CD14-positive monocyte (primary cell): ENCODE measurements at regions not wholly inside any gene's neighbourhood (a gene's known extent, or its start where the extent isn't known, plus 50 kb on each side); places are given as distances from the start of the nearest gene placed in this dataset.

ENCODE experiments used
- DNase-seq, 3 donors: peaks; one replicate each; pipeline ENCODE4 v3.0.0-alpha.2; 2011 to 2022
- H2AFZ ChIP-seq: 2 replicates; pipeline ENCODE4 v1.6.0; 2012; ENCODE audit warnings: mild to moderate bottlenecking, low read depth, low read length, inconsistent platforms; ENCODE audit not compliant: insufficient read depth, poor library complexity, severe bottlenecking
- H3K27ac ChIP-seq, 2 donors: 1 replicate in 1 of 2; 2 replicates in 1 of 2; pipeline ENCODE4 v1.5.1; 2012 to 2013; ENCODE audit warnings: low read length in 2 of 2, control low read depth in 1 of 2, inconsistent platforms in 1 of 2, low read depth in 1 of 2, mild to moderate bottlenecking in 1 of 2
- H3K27me3 ChIP-seq, 2 donors: one replicate each; pipeline versions ENCODE4 v1.6.0 to v1.6.1; 2011 to 2013; ENCODE audit warnings: low read length in 2 of 2; ENCODE audit not compliant: control insufficient read depth in 2 of 2, insufficient read depth in 2 of 2
- H3K36me3 ChIP-seq, 2 donors: replicated peaks in 1 of 2; 1 replicate in 1 of 2; 2 replicates in 1 of 2; pipeline versions ENCODE4 v1.5.1 to v1.6.1; 2012 to 2013; ENCODE audit warnings: low read length in 2 of 2, control low read depth in 1 of 2, inconsistent platforms in 1 of 2, mild to moderate bottlenecking in 1 of 2; ENCODE audit not compliant: insufficient read depth in 2 of 2, control insufficient read depth in 1 of 2
- H3K4me1 ChIP-seq, 2 donors: 1 replicate in 1 of 2; 2 replicates in 1 of 2; pipeline versions ENCODE4 v1.5.1 to v1.6.1; 2012 to 2013; ENCODE audit warnings: low read length in 2 of 2, control low read depth in 1 of 2, inconsistent platforms in 1 of 2, mild to moderate bottlenecking in 1 of 2, moderate library complexity in 1 of 2; ENCODE audit not compliant: insufficient read depth in 2 of 2, control insufficient read depth in 1 of 2
- H3K4me2 ChIP-seq: replicated peaks from 2 replicates; pipeline ENCODE3; 2012; ENCODE audit warnings: low read length, moderate library complexity, mild to moderate bottlenecking; ENCODE audit not compliant: poor library complexity, severe bottlenecking; ENCODE audit errors: extremely low read depth
- H3K4me3 ChIP-seq, 3 experiments: fragments of 200-600 bp in 1 of 3; sonication (generic) in 1 of 3; replicated peaks in 1 of 3; 1 replicate in 2 of 3; 2 replicates in 1 of 3; pipeline ENCODE4 v1.5.1; 2011 to 2013; ENCODE audit warnings: low read length in 3 of 3, mild to moderate bottlenecking in 3 of 3, control low read depth in 2 of 3, low read depth in 2 of 3, inconsistent platforms in 1 of 3, moderate library complexity in 1 of 3
- H3K79me2 ChIP-seq: 2 replicates; pipeline ENCODE4 v1.6.0; 2012; ENCODE audit warnings: mild to moderate bottlenecking, control low read depth, inconsistent platforms, low read length, moderate library complexity; ENCODE audit not compliant: insufficient read depth
- H3K9ac ChIP-seq: 2 replicates; pipeline ENCODE4 v1.6.0; 2017; ENCODE audit warnings: low read length, mild to moderate bottlenecking; ENCODE audit not compliant: insufficient read depth, poor library complexity, severe bottlenecking
- H3K9me3 ChIP-seq, 2 donors: replicated peaks in 1 of 2; 1 replicate in 1 of 2; 2 replicates in 1 of 2; pipeline versions ENCODE4 v1.5.1 to v1.6.1; 2012 to 2013; ENCODE audit warnings: low read length in 2 of 2, control low read depth in 1 of 2; ENCODE audit not compliant: control insufficient read depth in 1 of 2, insufficient read depth in 1 of 2
- H4K20me1 ChIP-seq: 2 replicates; pipeline ENCODE4 v1.6.0; 2012; ENCODE audit warnings: mild to moderate bottlenecking, low read length, control low read depth, moderate library complexity; ENCODE audit not compliant: insufficient read depth
- H3K27ac Mint-ChIP-seq, 7 donors: one replicate each; pipeline ENCODE4 v1.8.0; 2020; ENCODE audit warnings: mild to moderate bottlenecking in 7 of 7, mixed read lengths in 7 of 7, moderate library complexity in 6 of 7, inconsistent platforms in 2 of 7
- H3K27me3 Mint-ChIP-seq, 3 donors: one replicate each; pipeline ENCODE4 v1.8.0; 2021 to 2022; ENCODE audit warnings: low read depth in 3 of 3, mild to moderate bottlenecking in 3 of 3, mixed read lengths in 3 of 3, moderate library complexity in 3 of 3, inconsistent platforms in 1 of 3
- H3K36me3 Mint-ChIP-seq, 2 donors: one replicate each; pipeline ENCODE4 v1.8.0; 2020; ENCODE audit warnings: mixed read lengths in 2 of 2, inconsistent platforms in 1 of 2, mild to moderate bottlenecking in 1 of 2
- H3K4me1 Mint-ChIP-seq: one replicate; pipeline ENCODE4 v1.8.0; 2020; ENCODE audit warnings: mild to moderate bottlenecking, mixed read lengths
- H3K4me3 Mint-ChIP-seq, 2 donors: one replicate each; pipeline ENCODE4 v1.8.0; 2020; ENCODE audit warnings: mild to moderate bottlenecking in 2 of 2, mixed read lengths in 2 of 2, moderate library complexity in 1 of 2
- H3K9me3 Mint-ChIP-seq, 7 donors: one replicate each; pipeline ENCODE4 v1.8.0; 2020 to 2022; ENCODE audit warnings: mixed read lengths in 7 of 7, mild to moderate bottlenecking in 6 of 7, moderate library complexity in 6 of 7, inconsistent platforms in 2 of 7
- CTCF ChIP-seq: fragments of 200-600 bp; IDR thresholded peaks from one replicate; pipeline ENCODE4 v1.8.0; 2022; ENCODE audit warnings: antibody characterized with exemption, mild to moderate bottlenecking
- WGBS: methylation state at CpG from one replicate; pipeline ENCODE4 v1.1.5; 2013; ENCODE audit warnings: missing lambda C conversion rate; ENCODE audit not compliant: insufficient coverage; 5-methylcytosine and 5-hydroxymethylcytosine counted together
- intact Hi-C, 2 donors: fragments of 100-400 bp; cut with micrococcal nuclease; formaldehyde crosslinking; loops; one replicate each; pipeline versions ENCODE4 v1.15.0 to v1.15.1; 2023

GRCh38 chr10:90451283-90451682, 406.6 kb downstream of the HTR7 start:
- Mint-ChIP-seq H3K27ac (no peak overlapping the region), H3K4me1 (no peaks in the 10 kb centered on the region), H3K9me3 (peaks cover 0 to 3% (median 2%) of the 10 kb centered on the region in 7 donors), H3K4me3 (no peak overlapping the region), H3K27me3 (no peaks in the 10 kb centered on the region), H3K36me3 (no peaks in the 10 kb centered on the region)
- H3K4me3 ChIP-seq = no peak overlapping the region
- H3K9ac ChIP-seq = no peak overlapping the region
- no peaks in the 10 kb centered on the region for H4K20me1 ChIP-seq
- H3K9me3 ChIP-seq = no peaks in the 10 kb centered on the region
- H3K4me1 ChIP-seq = no peaks in the 10 kb centered on the region
- H3K27me3 ChIP-seq = no peaks in the 10 kb centered on the region
- WGBS = no CpG with 5 or more reads among the region's 1 CpG
- H3K27ac ChIP-seq = no peak overlapping the region
- no peak for TF ChIP-seq CTCF
- no peaks in the 10 kb centered on the region for H3K79me2 ChIP-seq
- DNase-seq = no peak
- H3K36me3 ChIP-seq = no peaks in the 10 kb centered on the region
- H2AFZ ChIP-seq = no peak overlapping the region
- intact Hi-C loops = no loop called here
- H3K4me2 ChIP-seq = no peak overlapping the region

GRCh38 chr10:90458054-90458453, 399.8 kb downstream of the HTR7 start:
- Histone ChIP-seq H3K36me3 (no peaks in the 10 kb centered on the region), H3K79me2 (no peaks in the 10 kb centered on the region), H3K9ac (no peak overlapping the region), H3K4me1 (no peaks in the 10 kb centered on the region), H3K4me2 (no peak overlapping the region), H2AFZ (no peak overlapping the region), H3K9me3 (no peaks in the 10 kb centered on the region), H3K27me3 (no peaks in the 10 kb centered on the region), H3K4me3 (no peak overlapping the region), H4K20me1 (no peaks in the 10 kb centered on the region), H3K27ac (no peak overlapping the region)
- H3K4me3 Mint-ChIP-seq = no peak overlapping the region
- WGBS = no CpG with 5 or more reads among the region's 1 CpG
- no peak for DNase-seq
- no peaks in the 10 kb centered on the region for H3K36me3 Mint-ChIP-seq
- H3K27me3 Mint-ChIP-seq = no peaks in the 10 kb centered on the region
- peaks cover 0 to 5% (median 1%) of the 10 kb centered on the region in 7 donors for H3K9me3 Mint-ChIP-seq
- no peak for TF ChIP-seq CTCF
- H3K4me1 Mint-ChIP-seq = no peaks in the 10 kb centered on the region
- intact Hi-C loops = no loop called here
- H3K27ac Mint-ChIP-seq = no peak overlapping the region
